DND-41 (cell line): ENCODE measurements at regions not wholly inside any gene's neighbourhood (a gene's known extent, or its start where the extent isn't known, plus 50 kb on each side); places are given as distances from the start of the nearest gene placed in this dataset.

Experiments used
- CTCF ChIP-seq: IDR thresholded peaks from 2 replicates; pipeline ENCODE4 v1.5.1; 2012; ENCODE audit warnings: borderline replicate concordance, low read length, moderate library complexity, mild to moderate bottlenecking; ENCODE audit not compliant: poor library complexity, severe bottlenecking; ENCODE audit errors: extremely low read depth
- EZH2 ChIP-seq: IDR thresholded peaks from 3 replicates; pipeline ENCODE4 v1.6.1; 2012; ENCODE audit warnings: borderline replicate concordance, low read depth, mild to moderate bottlenecking, moderate library complexity, low read length, inconsistent platforms; ENCODE audit not compliant: severe bottlenecking

GRCh38 chr10:89940076-89940475 is 238.7 kb downstream of the KIF20B start:
- no peak for TF ChIP-seq CTCF
- no peak for TF ChIP-seq EZH2
